ENCODE measurements at regions not wholly inside any gene's neighbourhood (a gene's known extent, or its start where the extent isn't known, plus 50 kb on each side); places are given as distances from the start of the nearest gene placed in this dataset.

DNA sequence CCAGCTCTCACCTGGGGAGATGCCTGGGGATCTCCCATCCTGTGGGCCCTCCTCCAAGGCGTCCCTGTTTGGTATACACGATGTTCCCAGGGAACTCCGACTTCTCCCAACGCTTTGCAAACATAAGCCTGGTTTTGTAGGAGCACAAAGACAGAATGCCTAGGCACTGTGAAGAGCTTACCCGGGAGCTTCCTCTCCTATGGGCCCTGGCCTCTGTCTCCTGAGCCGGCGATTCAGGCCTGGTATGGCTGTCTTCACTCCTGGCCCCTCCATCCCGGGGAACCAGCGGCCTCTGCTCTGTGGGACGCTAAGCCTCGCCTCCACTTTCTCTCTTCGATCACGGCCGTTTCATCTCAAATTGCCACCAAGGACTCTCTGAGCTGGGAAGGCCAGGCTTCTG lies 59.6 kb upstream of the ACTRT2 start:
- no peaks in the 10 kb centered on the region for H3K9me2 ChIP-seq (ENCODE audit: insufficient read depth)
- no TSS peak for BruUV-seq (replicated peaks)
- no peaks in the 10 kb centered on the region for H3K79me2 ChIP-seq (ENCODE audit: low read depth)
- no peaks in the 10 kb centered on the region for H3F3A ChIP-seq (ENCODE audit: insufficient read depth, low read depth)
- H4K20me1 ChIP-seq (ENCODE audit: insufficient read depth) = no peaks in the 10 kb centered on the region
- no peak overlapping the region for H3K4me2 ChIP-seq
- no peaks in the 10 kb centered on the region for H3K9me3 ChIP-seq (ENCODE audit: insufficient read depth, low read depth)
- no peak for TF ChIP-seq EZH2 (IDR thresholded peaks at IDR 0.05; ENCODE audit: low read depth)
- TF ChIP-seq, protein P1, sequence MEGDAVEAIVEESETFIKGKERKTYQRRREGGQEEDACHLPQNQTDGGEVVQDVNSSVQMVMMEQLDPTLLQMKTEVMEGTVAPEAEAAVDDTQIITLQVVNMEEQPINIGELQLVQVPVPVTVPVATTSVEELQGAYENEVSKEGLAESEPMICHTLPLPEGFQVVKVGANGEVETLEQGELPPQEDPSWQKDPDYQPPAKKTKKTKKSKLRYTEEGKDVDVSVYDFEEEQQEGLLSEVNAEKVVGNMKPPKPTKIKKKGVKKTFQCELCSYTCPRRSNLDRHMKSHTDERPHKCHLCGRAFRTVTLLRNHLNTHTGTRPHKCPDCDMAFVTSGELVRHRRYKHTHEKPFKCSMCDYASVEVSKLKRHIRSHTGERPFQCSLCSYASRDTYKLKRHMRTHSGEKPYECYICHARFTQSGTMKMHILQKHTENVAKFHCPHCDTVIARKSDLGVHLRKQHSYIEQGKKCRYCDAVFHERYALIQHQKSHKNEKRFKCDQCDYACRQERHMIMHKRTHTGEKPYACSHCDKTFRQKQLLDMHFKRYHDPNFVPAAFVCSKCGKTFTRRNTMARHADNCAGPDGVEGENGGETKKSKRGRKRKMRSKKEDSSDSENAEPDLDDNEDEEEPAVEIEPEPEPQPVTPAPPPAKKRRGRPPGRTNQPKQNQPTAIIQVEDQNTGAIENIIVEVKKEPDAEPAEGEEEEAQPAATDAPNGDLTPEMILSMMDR (conservative IDR thresholded peaks at IDR 0.05) = no peak
- no peak overlapping the region for H3K27ac ChIP-seq
- no peak for DNase-seq
- no peaks in the 10 kb centered on the region for H3K36me3 ChIP-seq (ENCODE audit: low read depth)
- H2AFZ ChIP-seq = no peak overlapping the region
- POLR2A ChIA-PET (ENCODE audit: unreplicated experiment) = no interaction called here
- intact Hi-C loops (cut with micrococcal nuclease; ENCODE audit: unreplicated experiment) = no loop called here
- H3K4me3 ChIP-seq = no peak overlapping the region
- H3K4me1 ChIP-seq (replicated peaks; ENCODE audit: insufficient read depth) = no peaks in the 10 kb centered on the region
- CTCF ChIA-PET = no interaction called here
- peaks cover 66% of the 10 kb centered on the region for H3K27me3 ChIP-seq (ENCODE audit: insufficient read depth, low read depth)

DNA sequence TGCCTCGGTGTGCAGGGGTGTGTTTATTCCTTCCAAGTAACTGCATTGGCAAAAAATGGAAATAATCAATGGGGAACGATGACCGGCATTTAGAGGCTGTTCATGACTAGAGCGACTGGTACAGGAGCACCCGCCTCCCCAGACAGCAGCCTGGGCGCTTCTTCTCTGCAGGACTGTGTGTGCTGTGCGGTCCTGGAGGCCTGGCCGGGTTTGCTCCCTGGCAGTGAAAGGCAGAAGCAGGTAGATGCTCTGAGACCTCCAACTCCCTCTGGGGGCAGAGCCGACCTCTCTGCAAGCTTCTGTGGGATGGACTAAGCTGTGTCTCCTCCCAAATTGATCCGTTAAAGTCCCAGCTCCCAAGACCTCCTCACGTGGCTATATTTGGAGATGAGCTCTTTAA lies 59.2 kb upstream of the ACTRT2 start:
- Histone ChIP-seq H3K27ac (no peak overlapping the region), H3F3A (ENCODE audit: insufficient read depth, low read depth) (no peaks in the 10 kb centered on the region), H3K9me3 (ENCODE audit: insufficient read depth, low read depth) (no peaks in the 10 kb centered on the region), H4K20me1 (ENCODE audit: insufficient read depth) (no peaks in the 10 kb centered on the region), H2AFZ (no peak overlapping the region), H3K4me2 (no peak overlapping the region), H3K79me2 (ENCODE audit: low read depth) (no peaks in the 10 kb centered on the region), H3K4me3 (no peak overlapping the region), H3K4me1 (replicated peaks; ENCODE audit: insufficient read depth) (no peaks in the 10 kb centered on the region), H3K36me3 (ENCODE audit: low read depth) (no peaks in the 10 kb centered on the region), H3K27me3 (ENCODE audit: insufficient read depth, low read depth) (peaks cover 70% of the 10 kb centered on the region), H3K9me2 (ENCODE audit: insufficient read depth) (no peaks in the 10 kb centered on the region)
- intact Hi-C loops (cut with micrococcal nuclease; ENCODE audit: unreplicated experiment) = no loop called here
- POLR2A ChIA-PET (ENCODE audit: unreplicated experiment) = no interaction called here
- CTCF ChIA-PET = no interaction called here
- no peak for DNase-seq
- BruUV-seq (replicated peaks) = no TSS peak
- no peak for TF ChIP-seq EZH2 (IDR thresholded peaks at IDR 0.05; ENCODE audit: low read depth)
- TF ChIP-seq, protein P1 (conservative IDR thresholded peaks at IDR 0.05) = no peak

DNA sequence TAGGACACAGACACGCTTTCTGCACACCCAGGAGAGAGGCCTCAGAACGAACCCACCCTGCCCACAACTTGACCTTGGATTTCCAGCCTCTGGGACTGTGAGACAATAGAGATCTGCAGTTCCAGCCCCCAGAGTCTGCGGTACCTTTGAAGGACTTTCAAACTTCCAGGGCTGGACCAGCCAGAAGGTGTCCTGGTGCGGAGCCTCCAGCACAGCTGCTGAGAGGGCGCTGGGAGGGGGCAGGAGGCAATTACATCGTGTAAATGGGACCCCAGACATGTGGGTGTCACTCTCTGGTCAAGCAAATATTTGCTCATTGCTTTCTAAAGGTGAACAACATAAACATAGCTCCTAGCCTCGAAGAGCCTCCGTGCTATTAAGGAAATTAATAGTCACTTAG lies 58.7 kb upstream of the ACTRT2 start:
- ChIA-PET POLR2A (ENCODE audit: unreplicated experiment) (no interaction called here), CTCF (no interaction called here)
- no peak overlapping the region for H3K27ac ChIP-seq
- H4K20me1 ChIP-seq (ENCODE audit: insufficient read depth) = no peaks in the 10 kb centered on the region
- peaks cover 75% of the 10 kb centered on the region for H3K27me3 ChIP-seq (ENCODE audit: insufficient read depth, low read depth)
- intact Hi-C loops (cut with micrococcal nuclease; ENCODE audit: unreplicated experiment) = no loop called here
- no peaks in the 10 kb centered on the region for H3K4me1 ChIP-seq (replicated peaks; ENCODE audit: insufficient read depth)
- DNase-seq = no peak
- H3K4me3 ChIP-seq = no peak overlapping the region
- H2AFZ ChIP-seq = no peak overlapping the region
- no peaks in the 10 kb centered on the region for H3K79me2 ChIP-seq (ENCODE audit: low read depth)
- H3K9me3 ChIP-seq (ENCODE audit: insufficient read depth, low read depth) = no peaks in the 10 kb centered on the region
- no TSS peak for BruUV-seq (replicated peaks)
- TF ChIP-seq, protein P1 (conservative IDR thresholded peaks at IDR 0.05) = no peak
- no peak for TF ChIP-seq EZH2 (IDR thresholded peaks at IDR 0.05; ENCODE audit: low read depth)
- no peaks in the 10 kb centered on the region for H3K9me2 ChIP-seq (ENCODE audit: insufficient read depth)
- no peaks in the 10 kb centered on the region for H3K36me3 ChIP-seq (ENCODE audit: low read depth)
- no peak overlapping the region for H3K4me2 ChIP-seq
- H3F3A ChIP-seq (ENCODE audit: insufficient read depth, low read depth) = no peaks in the 10 kb centered on the region

Measured in PC-9 (cell line).